Astrocyte of the cerebellum (primary cell): ENCODE measurements at regions not wholly inside any gene's neighbourhood (a gene's known extent, or its start where the extent isn't known, plus 50 kb on each side); places are given as distances from the start of the nearest gene placed in this dataset.

Experiments
- DNase-seq: peaks from one replicate; pipeline ENCODE4 v3.0.0-alpha.2; 2011; ENCODE audit warnings: low read depth
- H3K4me3 ChIP-seq: 2 replicates; pipeline ENCODE4 v1.5.1; 2011; ENCODE audit warnings: mild to moderate bottlenecking, low read depth, low read length, moderate library complexity
- CTCF ChIP-seq: IDR thresholded peaks from 2 replicates; pipeline ENCODE4 v1.5.1; 2012; ENCODE audit warnings: low read length, low read depth, moderate library complexity, mild to moderate bottlenecking; ENCODE audit errors: missing control alignments
- in situ Hi-C: cut with HindIII; loops from 2 replicates; pipeline ENCODE4 v1.10.0; 2017; ENCODE audit warnings: low sequenced_read_pairs

- TF ChIP-seq CTCF: no peak
- in situ Hi-C loops: no loop called here
- DNase-seq: no peak
- H3K4me3 ChIP-seq: no peak overlapping the region
These were observed 781.6 kb downstream of the ETS1 start for GRCh38 chr11:127805771-127806170.

- DNase-seq: no peak
- TF ChIP-seq CTCF: no peak
- H3K4me3 ChIP-seq: no peak overlapping the region
- in situ Hi-C loops: no loop called here
These were observed 782.5 kb downstream of the ETS1 start for GRCh38 chr11:127804747-127805400.

DNA sequence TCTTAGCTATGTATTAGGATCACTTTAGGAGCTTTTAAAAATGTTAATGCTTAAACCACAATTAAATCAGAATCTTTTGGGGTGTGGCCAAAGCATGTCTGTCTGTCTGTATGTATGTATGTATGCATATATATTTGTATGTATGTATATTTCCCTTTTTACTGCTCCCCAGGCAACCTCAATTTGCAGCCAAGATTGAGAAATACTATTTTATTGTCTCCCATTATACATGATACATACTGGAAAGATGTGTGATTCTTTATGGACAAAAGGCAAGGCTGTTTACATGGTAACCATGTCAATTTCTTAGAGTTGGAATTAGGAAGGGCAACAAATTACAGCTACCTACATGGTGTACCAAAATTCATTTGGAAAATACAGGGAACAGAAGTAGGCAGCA is 783.6 kb downstream of the ETS1 start:
- no peak for DNase-seq
- no peak overlapping the region for H3K4me3 ChIP-seq
- in situ Hi-C loops: no loop called here
- TF ChIP-seq CTCF: no peak

DNA sequence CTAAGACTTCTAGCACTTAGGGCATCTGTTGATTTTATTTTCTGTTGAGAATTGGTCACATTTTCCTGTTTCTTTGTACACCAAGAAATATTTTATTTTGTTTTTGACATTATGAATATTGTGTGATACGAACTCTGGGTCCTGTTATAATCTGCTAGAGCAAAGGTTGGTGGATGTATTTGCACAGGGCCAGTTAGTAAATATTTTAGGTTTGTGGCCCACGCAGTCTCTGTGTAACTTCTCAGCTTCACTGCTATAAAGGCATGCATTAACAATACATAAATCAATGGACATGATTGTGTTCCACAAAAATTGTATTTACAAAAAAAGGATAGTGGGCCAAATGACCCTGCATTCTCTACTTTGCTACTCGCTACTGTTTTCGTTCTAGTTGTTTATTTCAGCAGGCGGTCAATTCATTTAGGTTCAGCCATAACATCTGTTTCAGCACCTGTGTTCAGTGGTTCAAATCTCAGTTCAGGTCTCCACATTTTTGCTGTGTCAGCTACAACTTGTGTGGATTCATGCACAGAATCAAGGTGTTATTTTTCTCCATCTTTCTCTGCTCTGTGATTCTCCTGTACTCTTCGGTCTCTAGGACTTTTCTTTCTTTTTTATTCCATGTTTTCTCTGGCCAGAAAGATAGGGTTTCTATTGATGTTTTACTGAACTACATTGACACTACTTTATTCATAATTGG is 786.2 kb downstream of the ETS1 start:
- in situ Hi-C loops: no loop called here
- no peak for DNase-seq
- no peak overlapping the region for H3K4me3 ChIP-seq
- no peak for TF ChIP-seq CTCF

- DNase-seq: no peak
- no peak for TF ChIP-seq CTCF
- in situ Hi-C loops: no loop called here
- H3K4me3 ChIP-seq: no peak overlapping the region
These were observed 792.0 kb downstream of the ETS1 start for GRCh38 chr11:127795326-127795725.

GRCh38 chr11:127791844-127792243 is 791.3 kb upstream of the KIRREL3 start:
- DNase-seq: no peak
- no peak overlapping the region for H3K4me3 ChIP-seq
- in situ Hi-C loops: no loop called here
- TF ChIP-seq CTCF: no peak
